ENCODE measurements at regions not wholly inside any gene's neighbourhood (a gene's known extent, or its start where the extent isn't known, plus 50 kb on each side); places are given as distances from the start of the nearest gene placed in this dataset.

DNA sequence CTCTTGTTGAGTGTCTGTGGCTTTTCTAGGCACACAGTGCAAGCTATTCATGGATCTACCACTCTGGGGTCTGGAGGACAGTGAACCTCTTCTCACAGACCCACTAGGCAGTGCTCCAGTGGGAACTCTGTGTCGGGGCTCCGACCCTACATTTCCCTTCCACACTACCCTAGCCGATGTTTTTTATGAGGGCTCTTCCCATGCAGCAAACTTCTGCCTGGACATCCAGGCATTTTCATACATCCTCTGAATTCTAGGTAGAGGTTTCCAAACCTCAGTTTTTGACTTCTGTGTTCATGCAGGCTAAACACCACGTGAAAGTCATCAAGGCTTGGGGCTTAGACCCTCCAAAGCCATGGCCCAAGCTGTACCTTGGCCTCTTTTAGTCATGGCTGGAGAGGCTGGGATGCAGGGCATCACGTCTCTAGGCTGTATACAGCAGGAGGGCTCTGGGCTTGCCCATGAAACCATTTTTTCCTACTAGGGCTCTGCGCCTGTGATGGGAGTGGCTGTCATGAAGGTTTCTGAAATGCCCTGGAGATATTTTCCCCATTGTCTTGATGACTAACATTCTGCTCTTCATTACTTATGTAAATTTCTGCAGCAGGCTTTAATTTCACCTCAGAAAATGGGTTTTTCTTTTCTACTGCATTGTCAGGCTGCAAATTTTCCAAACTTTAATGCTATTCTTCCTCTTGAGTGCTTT is 249.8 kb upstream of the CPEB2 start:
- Mint-ChIP-seq H3K4me3 (ENCODE audit: unreplicated experiment) (no peak overlapping the region), H3K9me3 (ENCODE audit: low read depth) (peaks cover 26% of the 10 kb centered on the region), H3K27ac (ENCODE audit: unreplicated experiment) (no peak overlapping the region), H3K36me3 (ENCODE audit: low read depth) (no peaks in the 10 kb centered on the region), H3K4me1 (ENCODE audit: low read depth) (no peaks in the 10 kb centered on the region), H3K27me3 (ENCODE audit: low read depth) (no peaks in the 10 kb centered on the region)
- no peak for DNase-seq (ENCODE audit: low spot score)
- no peak for TF ChIP-seq CTCF (IDR thresholded peaks at IDR 0.05)

DNA sequence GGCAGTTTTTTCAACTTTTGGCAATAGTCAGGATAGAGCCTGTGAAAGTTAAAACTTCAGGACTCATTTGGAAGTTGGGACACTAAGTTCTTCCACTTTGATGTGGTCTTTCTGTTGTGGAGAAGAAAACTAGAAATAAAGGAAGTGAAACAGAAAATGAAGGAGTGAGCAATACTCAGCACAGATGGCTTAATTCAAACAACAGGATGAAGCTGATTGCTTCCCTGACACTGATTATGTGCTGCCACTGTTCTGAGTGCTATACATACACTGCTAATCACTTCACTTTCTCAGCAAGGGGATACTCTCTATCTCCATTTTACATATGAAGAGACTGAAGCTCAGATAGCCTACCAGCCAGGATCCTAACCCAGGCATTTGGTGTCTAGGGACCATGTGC is 235.1 kb upstream of the CPEB2 start:
- Mint-ChIP-seq H3K4me1 (ENCODE audit: low read depth) (no peaks in the 10 kb centered on the region), H3K36me3 (ENCODE audit: low read depth) (no peaks in the 10 kb centered on the region), H3K27me3 (ENCODE audit: low read depth) (peaks cover 12% of the 10 kb centered on the region), H3K27ac (ENCODE audit: unreplicated experiment) (no peak overlapping the region), H3K9me3 (ENCODE audit: low read depth) (no peaks in the 10 kb centered on the region), H3K4me3 (ENCODE audit: unreplicated experiment) (no peak overlapping the region)
- TF ChIP-seq CTCF (IDR thresholded peaks at IDR 0.05): no peak
- DNase-seq (ENCODE audit: low spot score): no peak

DNA sequence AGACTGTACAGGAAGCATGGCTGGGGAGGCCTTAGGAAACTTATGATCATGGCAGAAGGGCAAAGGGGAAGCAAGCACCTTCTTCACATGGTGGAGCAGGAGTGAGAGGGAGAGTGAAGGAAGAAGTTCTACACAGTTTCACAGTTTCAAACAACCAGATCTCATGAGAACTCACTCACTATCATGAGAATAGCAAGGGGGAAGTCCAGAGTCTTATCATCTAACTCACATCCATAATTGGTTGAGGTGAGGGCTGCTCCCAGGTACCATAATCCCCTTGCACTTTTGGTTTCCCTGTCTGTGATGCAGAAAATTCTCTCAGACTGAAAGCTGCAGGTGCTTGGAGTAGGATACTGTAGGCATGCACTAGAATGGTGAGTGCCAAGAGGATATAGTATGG is 233.8 kb upstream of the CPEB2 start:
- H3K27ac Mint-ChIP-seq (ENCODE audit: unreplicated experiment): no peak overlapping the region
- TF ChIP-seq CTCF (IDR thresholded peaks at IDR 0.05): no peak
- no peaks in the 10 kb centered on the region for H3K4me1 Mint-ChIP-seq (ENCODE audit: low read depth)
- peaks cover 7% of the 10 kb centered on the region for H3K27me3 Mint-ChIP-seq (ENCODE audit: low read depth)
- no peak overlapping the region for H3K4me3 Mint-ChIP-seq (ENCODE audit: unreplicated experiment)
- no peak for DNase-seq (ENCODE audit: low spot score)
- H3K36me3 Mint-ChIP-seq (ENCODE audit: low read depth): no peaks in the 10 kb centered on the region
- H3K9me3 Mint-ChIP-seq (ENCODE audit: low read depth): peaks cover 3% of the 10 kb centered on the region

GRCh38 chr4:14769993-14770392 is 232.3 kb upstream of the CPEB2 start:
- Mint-ChIP-seq H3K27me3 (ENCODE audit: low read depth) (peaks cover 7% of the 10 kb centered on the region), H3K4me1 (ENCODE audit: low read depth) (no peaks in the 10 kb centered on the region), H3K27ac (ENCODE audit: unreplicated experiment) (no peak overlapping the region), H3K36me3 (ENCODE audit: low read depth) (no peaks in the 10 kb centered on the region), H3K9me3 (ENCODE audit: low read depth) (peaks cover 10% of the 10 kb centered on the region), H3K4me3 (ENCODE audit: unreplicated experiment) (no peak overlapping the region)
- DNase-seq (ENCODE audit: low spot score): no peak
- no peak for TF ChIP-seq CTCF (IDR thresholded peaks at IDR 0.05)

GRCh38 chr4:14771094-14771493 is 231.2 kb upstream of the CPEB2 start:
- H3K27ac Mint-ChIP-seq (ENCODE audit: unreplicated experiment): no peak overlapping the region
- no peak overlapping the region for H3K4me3 Mint-ChIP-seq (ENCODE audit: unreplicated experiment)
- DNase-seq (ENCODE audit: low spot score): no peak
- H3K36me3 Mint-ChIP-seq (ENCODE audit: low read depth): no peaks in the 10 kb centered on the region
- no peak for TF ChIP-seq CTCF (IDR thresholded peaks at IDR 0.05)
- peaks cover 15% of the 10 kb centered on the region for H3K9me3 Mint-ChIP-seq (ENCODE audit: low read depth)
- peaks cover 5% of the 10 kb centered on the region for H3K27me3 Mint-ChIP-seq (ENCODE audit: low read depth)
- H3K4me1 Mint-ChIP-seq (ENCODE audit: low read depth): no peaks in the 10 kb centered on the region

Measured in chondrocyte (in vitro differentiated cells).